Body of pancreas (tissue), 4 donors: ENCODE measurements at regions not wholly inside any gene's neighbourhood (a gene's known extent, or its start where the extent isn't known, plus 50 kb on each side); places are given as distances from the start of the nearest gene placed in this dataset.

ENCODE experiments used
- ATAC-seq: fragments of 150-250 bp; one replicate; pipeline ENCODE4 v1.9.1; 2016
- DNase-seq, 4 donors: peaks; one replicate each; pipeline ENCODE4 v3.0.0-alpha.2; 2019
- H3K27ac ChIP-seq, 4 donors: fragments of 200-600 bp; sonication (generic); 1 replicate in 3 of 4; 2 replicates in 1 of 4; pipeline versions ENCODE4 v1.5.1 to v1.6.1; 2016 to 2019; ENCODE audit warnings: mild to moderate bottlenecking in 1 of 4, mixed read lengths in 1 of 4, moderate library complexity in 1 of 4
- H3K27me3 ChIP-seq, 2 donors: fragments of 200-600 bp; sonication (generic); one replicate each; pipeline ENCODE4 v1.6.0; 2016; ENCODE audit warnings: mild to moderate bottlenecking in 1 of 2
- H3K36me3 ChIP-seq, 2 donors: fragments of 200-600 bp; sonication (generic); replicated peaks in 1 of 2; 2 replicates each; pipeline ENCODE4 v1.5.1; 2016; ENCODE audit warnings: low read depth in 2 of 2; ENCODE audit not compliant: insufficient read depth in 1 of 2
- H3K4me1 ChIP-seq: fragments of 200-600 bp; sonication (generic); one replicate; pipeline ENCODE4 v1.6.0; 2016
- H3K4me3 ChIP-seq, 2 donors: fragments of 200-600 bp; sonication (generic); 1 replicate in 1 of 2; 2 replicates in 1 of 2; pipeline ENCODE4 v1.5.1; 2016 to 2019
- H3K9me3 ChIP-seq, 3 donors: fragments of 200-600 bp; sonication (generic); 1 replicate in 2 of 3; 2 replicates in 1 of 3; pipeline ENCODE4 v1.5.1; 2016
- CTCF ChIP-seq, 7 experiments: fragments of 450-650 bp in 4 of 7; fragments of 200-600 bp in 3 of 7; sonication (generic) in 3 of 7; IDR thresholded peaks; one replicate each; pipeline ENCODE4 v1.5.1; 2016 to 2019; ENCODE audit warnings: antibody characterized with exemption in 7 of 7
- POLR2A ChIP-seq, 3 donors: fragments of 450-650 bp; IDR thresholded peaks; one replicate each; pipeline ENCODE4 v1.6.1; 2016; ENCODE audit warnings: antibody characterized with exemption in 3 of 3, mild to moderate bottlenecking in 2 of 3
- WGBS, 2 donors: methylation state at CpG; one replicate each; pipeline ENCODE4 v1.1.5; 2017; 5-methylcytosine and 5-hydroxymethylcytosine counted together
- intact Hi-C: fragments of 100-400 bp; cut with DNase I; formaldehyde crosslinking; loops from one replicate; pipeline ENCODE4 v1.15.1; 2023

- no peak overlapping the region for H3K4me3 ChIP-seq
- no peaks in the 10 kb centered on the region for H3K9me3 ChIP-seq
- no peak for DNase-seq
- intact Hi-C loops: no loop called here
- WGBS, 2 donors: 33 to 61% methylated on average over 4 of the region's 4 CpGs
- no peak overlapping the region for H3K27ac ChIP-seq
- no peaks in the 10 kb centered on the region for H3K36me3 ChIP-seq
- TF ChIP-seq POLR2A (IDR thresholded peaks at IDR 0.05): no peak
- no peak for TF ChIP-seq CTCF (IDR thresholded peaks at IDR 0.05)
- peaks cover 0 to 12% of the 10 kb centered on the region in 2 donors for H3K27me3 ChIP-seq
- ATAC-seq: no peak
- no peaks in the 10 kb centered on the region for H3K4me1 ChIP-seq
Observed at GRCh38 chr17:77072670-77073069, 68.1 kb upstream of the SEC14L1 start.

GRCh38 chr17:77074681-77075080 is 66.1 kb upstream of the SEC14L1 start:
- Histone ChIP-seq H3K27me3 (peaks cover 0 to 12% of the 10 kb centered on the region in 2 donors), H3K4me1 (no peaks in the 10 kb centered on the region), H3K9me3 (no peaks in the 10 kb centered on the region), H3K4me3 (no peak overlapping the region), H3K36me3 (no peaks in the 10 kb centered on the region), H3K27ac (no peak overlapping the region)
- DNase-seq (no peak), ATAC-seq (no peak)
- WGBS, 2 donors: 63 to 78% methylated on average over 11 to 12 of the region's 12 CpGs
- TF ChIP-seq POLR2A (IDR thresholded peaks at IDR 0.05) (no peak), CTCF (IDR thresholded peaks at IDR 0.05) (no peak)
- intact Hi-C loops: no loop called here

- Histone ChIP-seq H3K4me3 (no peak overlapping the region), H3K9me3 (no peaks in the 10 kb centered on the region), H3K27me3 (peaks cover 0 to 12% of the 10 kb centered on the region in 2 donors), H3K36me3 (no peaks in the 10 kb centered on the region), H3K4me1 (no peaks in the 10 kb centered on the region), H3K27ac (no peak overlapping the region)
- intact Hi-C loops: no loop called here
- ATAC-seq (no peak), DNase-seq (no peak)
- no peak for TF ChIP-seq POLR2A (IDR thresholded peaks at IDR 0.05)
- TF ChIP-seq CTCF (IDR thresholded peaks at IDR 0.05): no peak
- 26 to 31% methylated on average over 14 of the region's 14 CpGs for WGBS, 2 donors
Observed at GRCh38 chr17:77076124-77076830, 64.5 kb upstream of the SEC14L1 start.

GRCh38 chr17:77083531-77083930 is 57.2 kb upstream of the SEC14L1 start:
- intact Hi-C loops: no loop called here
- 67 to 70% methylated on average over 3 to 5 of the region's 5 CpGs for WGBS, 2 donors
- ATAC-seq: no peak

More at GRCh38 chr17:77083531-77083930, 57.2 kb upstream of the SEC14L1 start:
- no peaks in the 10 kb centered on the region for H3K27me3 ChIP-seq
- H3K27ac ChIP-seq: no peak overlapping the region
- H3K4me1 ChIP-seq: peaks cover 9% of the 10 kb centered on the region
- H3K9me3 ChIP-seq: no peaks in the 10 kb centered on the region
- no peak overlapping the region for H3K4me3 ChIP-seq
- H3K36me3 ChIP-seq: no peaks in the 10 kb centered on the region
- DNase-seq: no peak
- TF ChIP-seq POLR2A (IDR thresholded peaks at IDR 0.05) (no peak), CTCF (IDR thresholded peaks at IDR 0.05) (no peak)
